Pancreas (tissue), 10 donors: ENCODE measurements at regions not wholly inside any gene's neighbourhood (a gene's known extent, or its start where the extent isn't known, plus 50 kb on each side); places are given as distances from the start of the nearest gene placed in this dataset.
"Not testable (repeated sequence)": the region's sequence is repeated elsewhere in the genome, so short reads cannot be mapped to it uniquely, and the experiment has no call there.

Experiments used
- ATAC-seq, 4 donors: fragments of 200-7000 bp; cut with Tn5 transposase; one replicate each; pipeline versions ENCODE4 v1.8.0 to v1.9.1; 2020; ENCODE audit warnings: mild to moderate bottlenecking in 4 of 4, moderate library complexity in 4 of 4
- DNase-seq, 6 donors: peaks; one replicate each; pipeline ENCODE4 v3.0.0-alpha.2; 2020
- FAIRE-seq: peaks from 2 replicates; lab custom pipeline; 2012; peaks lifted over from hg19 to GRCh38; lab: Jason Lieb, UNC
- H3K27ac ChIP-seq, 4 donors: fragments of 200-600 bp; sonication (generic); 1 replicate in 3 of 4; 2 replicates in 1 of 4; pipeline versions ENCODE4 v1.5.0 to v1.8.0; 2020
- H3K27me3 ChIP-seq, 4 donors: fragments of 200-600 bp; one replicate each; pipeline ENCODE4 v1.8.0; 2021
- H3K36me3 ChIP-seq, 3 donors: fragments of 200-600 bp; sonication (generic) in 1 of 3; one replicate each; pipeline versions ENCODE4 v1.5.0 to v1.8.0; 2020 to 2021
- H3K4me1 ChIP-seq, 3 donors: fragments of 200-600 bp; one replicate each; pipeline ENCODE4 v1.8.0; 2021
- H3K4me3 ChIP-seq, 4 donors: fragments of 200-600 bp; sonication (generic) in 2 of 4; one replicate each; pipeline versions ENCODE4 v1.5.0 to v1.8.0; 2020 to 2021
- H3K9me3 ChIP-seq, 4 donors: fragments of 200-600 bp; one replicate each; pipeline ENCODE4 v1.8.0; 2021
- WGBS, 2 donors: extraction: QIAGEN DNeasy Blood & Tissue Kit; methylation state at CpG; one replicate each; pipeline ENCODE4 v1.1.7; 2013; 5-methylcytosine and 5-hydroxymethylcytosine counted together
- intact Hi-C, 3 donors: fragments of 100-400 bp; cut with DNase I; formaldehyde crosslinking; loops; one replicate each; pipeline versions ENCODE4 v1.11.1 to v1.14.2; 2022
- TF ChIP-seq, protein P1 (sequence below), 4 donors: fragments of 200-600 bp; sonication (generic) in 3 of 4; IDR thresholded peaks; one replicate each; pipeline versions ENCODE4 v1.5.0 to v1.8.0; 2021; ENCODE audit warnings: antibody characterized with exemption in 4 of 4
- donor health status: healthy with polysubstance abuse.
- donor health status: DM: no; HTN: no; CAD: no; lungs with moderate emphysema.
- donor health status: DM: no; HTN: no; CAD: no.
- donor health status: control.
- donor health status: control.
- donor health status: Bipolar disorder and iron deficiency.
- donor health status: DM: yes; HTN: yes; CAD: no.
- donor health status: DM: no; HTN: no; CAD: no.
- donor health status: DM: no; HTN: no; CAD: no.
- donor health status: DM: yes; HTN: yes; CAD: no.

DNA sequence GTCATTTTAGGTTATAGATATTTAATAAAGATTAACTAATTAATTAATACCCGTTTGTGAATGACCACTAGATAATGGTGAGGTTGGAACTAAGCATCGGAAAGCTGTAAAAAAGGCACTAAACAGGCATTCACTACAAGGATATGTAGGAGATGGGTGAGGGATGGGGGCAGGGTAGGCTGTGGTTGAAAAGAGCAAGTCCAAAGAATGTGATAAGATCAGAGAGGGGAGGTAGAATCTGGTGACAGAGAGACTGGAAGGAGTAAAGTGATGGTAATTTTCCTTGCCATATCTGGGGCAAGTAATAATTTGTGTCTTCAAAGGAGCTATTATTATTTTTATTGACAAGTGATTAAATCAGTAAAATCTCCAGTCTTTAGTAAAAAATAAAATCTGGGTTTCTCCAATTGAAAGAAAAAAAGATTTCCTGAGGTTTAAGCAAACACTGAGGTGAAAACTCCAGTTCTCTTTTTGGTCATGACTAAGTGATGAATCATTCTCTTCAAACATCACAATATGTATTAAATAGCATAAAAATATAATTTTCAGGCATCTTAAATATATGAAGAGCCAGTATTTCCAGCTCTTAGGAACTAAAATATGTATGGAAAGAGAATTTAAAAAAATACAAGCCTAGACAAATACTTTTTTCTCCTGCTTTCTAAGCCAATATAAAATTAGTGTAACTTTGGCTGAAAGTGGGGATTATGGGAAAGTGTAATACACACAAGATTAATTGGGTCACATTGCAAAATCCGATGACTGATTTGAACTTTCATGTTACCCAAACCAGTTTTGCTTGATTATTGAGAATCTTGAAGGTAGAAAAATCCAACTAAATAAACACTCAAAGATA, 259.1 kb upstream of the RBMS1 start:
- intact Hi-C loops, result no loop called here
- WGBS, 2 donors, result 41 to 44% methylated on average over 3 of the region's 3 CpGs
- no peaks in the 10 kb centered on the region for H3K36me3 ChIP-seq
- H3K4me1 ChIP-seq, result peaks cover 0 to 3% (median 0%) of the 10 kb centered on the region in 3 donors
- TF ChIP-seq, protein P1, sequence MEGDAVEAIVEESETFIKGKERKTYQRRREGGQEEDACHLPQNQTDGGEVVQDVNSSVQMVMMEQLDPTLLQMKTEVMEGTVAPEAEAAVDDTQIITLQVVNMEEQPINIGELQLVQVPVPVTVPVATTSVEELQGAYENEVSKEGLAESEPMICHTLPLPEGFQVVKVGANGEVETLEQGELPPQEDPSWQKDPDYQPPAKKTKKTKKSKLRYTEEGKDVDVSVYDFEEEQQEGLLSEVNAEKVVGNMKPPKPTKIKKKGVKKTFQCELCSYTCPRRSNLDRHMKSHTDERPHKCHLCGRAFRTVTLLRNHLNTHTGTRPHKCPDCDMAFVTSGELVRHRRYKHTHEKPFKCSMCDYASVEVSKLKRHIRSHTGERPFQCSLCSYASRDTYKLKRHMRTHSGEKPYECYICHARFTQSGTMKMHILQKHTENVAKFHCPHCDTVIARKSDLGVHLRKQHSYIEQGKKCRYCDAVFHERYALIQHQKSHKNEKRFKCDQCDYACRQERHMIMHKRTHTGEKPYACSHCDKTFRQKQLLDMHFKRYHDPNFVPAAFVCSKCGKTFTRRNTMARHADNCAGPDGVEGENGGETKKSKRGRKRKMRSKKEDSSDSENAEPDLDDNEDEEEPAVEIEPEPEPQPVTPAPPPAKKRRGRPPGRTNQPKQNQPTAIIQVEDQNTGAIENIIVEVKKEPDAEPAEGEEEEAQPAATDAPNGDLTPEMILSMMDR (IDR thresholded peaks at IDR 0.05), result no peak
- FAIRE-seq (no peak), DNase-seq (no peak), ATAC-seq (no peak)
- no peak overlapping the region for H3K4me3 ChIP-seq
- no peak overlapping the region for H3K27ac ChIP-seq
- H3K9me3 ChIP-seq, result no peaks in the 10 kb centered on the region
- no peaks in the 10 kb centered on the region for H3K27me3 ChIP-seq

DNA sequence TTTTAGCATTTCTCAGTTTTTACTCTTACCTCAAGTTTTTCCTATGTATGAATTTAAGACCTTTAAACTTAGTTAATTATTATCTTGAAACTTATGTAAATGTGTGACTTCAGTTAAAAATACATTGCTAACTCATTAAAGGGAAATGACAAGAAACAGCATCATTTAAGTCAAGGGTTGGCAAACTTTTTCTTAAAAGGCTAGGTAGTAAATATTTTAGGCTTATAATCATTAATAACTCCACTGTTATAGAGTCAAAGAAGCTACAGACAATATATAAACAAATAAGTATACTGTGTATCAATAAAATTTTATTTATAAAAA, 259.7 kb upstream of the RBMS1 start:
- FAIRE-seq (no peak), ATAC-seq (no peak), DNase-seq (no peak)
- Histone ChIP-seq H3K4me1 (peaks cover 0 to 3% (median 0%) of the 10 kb centered on the region in 3 donors), H3K4me3 (no peak overlapping the region), H3K27me3 (no peaks in the 10 kb centered on the region), H3K36me3 (no peaks in the 10 kb centered on the region), H3K27ac (no peak overlapping the region), H3K9me3 (no peaks in the 10 kb centered on the region)
- TF ChIP-seq, protein P1 (IDR thresholded peaks at IDR 0.05), result no peak
- intact Hi-C loops, result no loop called here

DNA sequence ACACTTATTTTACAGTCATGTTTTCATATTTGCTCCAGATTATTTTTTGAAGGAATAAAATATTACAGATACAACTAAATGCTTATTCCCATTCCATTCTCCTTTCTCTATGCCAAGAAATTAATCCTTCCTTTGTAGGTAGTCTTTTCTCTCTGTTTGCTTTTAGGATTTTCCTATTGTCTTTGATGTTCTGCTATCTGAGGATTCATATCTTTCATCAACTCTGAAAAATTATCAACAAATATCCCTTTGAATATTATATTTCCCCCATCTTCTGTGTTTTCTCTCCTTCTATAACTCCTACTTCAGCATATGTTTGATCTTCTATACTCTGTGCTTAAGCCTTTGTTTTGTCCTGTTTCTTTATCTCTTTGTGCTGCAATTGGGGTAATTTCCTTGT, 260.4 kb upstream of the RBMS1 start:
- intact Hi-C loops, result no loop called here
- Histone ChIP-seq H3K36me3 (no peaks in the 10 kb centered on the region), H3K4me3 (no peak overlapping the region), H3K27ac (no peak overlapping the region), H3K27me3 (no peaks in the 10 kb centered on the region), H3K4me1 (peaks cover 0 to 3% (median 0%) of the 10 kb centered on the region in 3 donors), H3K9me3 (no peaks in the 10 kb centered on the region)
- DNase-seq, result no peak
- ATAC-seq, result no peak
- FAIRE-seq, result no peak
- TF ChIP-seq, protein P1 (IDR thresholded peaks at IDR 0.05), result no peak

DNA sequence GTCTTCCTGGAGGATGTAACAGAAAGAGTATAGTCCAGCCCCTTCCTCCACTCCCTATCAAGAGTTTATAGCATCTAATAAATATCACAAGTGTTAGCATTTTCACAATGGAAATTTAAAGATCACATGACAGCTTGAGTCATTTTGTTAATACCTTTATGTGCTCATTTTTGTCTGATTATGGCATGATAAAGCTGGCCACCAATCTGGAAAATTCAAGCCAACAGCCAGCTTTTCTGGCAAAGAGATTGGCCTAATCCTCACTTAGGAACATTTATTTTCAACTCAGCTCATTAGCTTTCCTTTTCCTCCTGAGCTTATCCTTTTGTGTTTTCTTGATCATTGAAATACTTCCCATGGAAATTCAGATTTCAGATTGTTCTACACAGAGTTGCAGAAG, 262.9 kb upstream of the RBMS1 start:
- Histone ChIP-seq H3K9me3 (no peaks in the 10 kb centered on the region), H3K27me3 (no peaks in the 10 kb centered on the region), H3K4me3 (no peak overlapping the region), H3K36me3 (no peaks in the 10 kb centered on the region), H3K4me1 (peaks cover 0 to 3% (median 0%) of the 10 kb centered on the region in 3 donors), H3K27ac (no peak overlapping the region)
- FAIRE-seq, result no peak
- intact Hi-C loops, result no loop called here
- DNase-seq, result no peak
- ATAC-seq, result no peak
- TF ChIP-seq, protein P1 (IDR thresholded peaks at IDR 0.05), result no peak

DNA sequence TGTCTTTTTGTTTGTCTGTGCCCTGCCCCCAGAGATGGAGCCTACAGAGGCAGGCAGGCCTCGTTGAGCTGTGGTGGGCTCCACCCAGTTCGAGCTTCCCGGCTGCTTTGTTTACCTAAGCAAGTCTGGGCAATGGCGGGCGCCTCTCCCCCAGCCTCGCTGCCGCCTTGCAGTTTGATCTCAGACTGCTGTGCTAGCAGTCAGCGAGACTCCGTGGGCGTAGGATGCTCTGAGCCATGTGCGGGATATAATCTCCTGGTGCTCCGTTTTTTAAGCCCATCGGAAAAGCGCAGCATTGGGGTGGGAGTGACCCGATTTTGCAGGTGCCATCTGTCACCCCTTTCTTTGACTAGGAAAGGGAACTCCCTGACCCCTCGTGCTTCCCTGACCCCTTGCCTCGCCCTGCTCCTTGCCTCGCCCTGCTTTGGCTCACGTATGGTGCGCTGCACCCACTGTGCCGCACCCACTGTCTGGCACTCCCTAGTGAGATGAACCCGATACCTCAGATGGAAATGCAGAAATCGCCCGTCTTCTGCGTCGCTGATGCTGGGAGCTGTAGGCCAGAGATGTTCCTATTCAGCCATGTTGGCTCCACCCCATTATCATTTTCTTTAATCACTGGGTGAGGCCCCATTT, 269.0 kb upstream of the RBMS1 start:
- intact Hi-C loops, result not testable (repeated sequence)

More for the DNA sequence above, 269.0 kb upstream of the RBMS1 start:
- H3K9me3 ChIP-seq, H3K27ac ChIP-seq, ATAC-seq, H3K4me3 ChIP-seq, H3K27me3 ChIP-seq, H3K36me3 ChIP-seq, H3K4me1 ChIP-seq, FAIRE-seq: not testable (repeated sequence)
- DNase-seq, result peak in 1 of 6 donors; percentile 28
- 85 to 91% methylated on average over 26 of the region's 26 CpGs for whole genome bisulfite sequencing, 2 donors
